HG03139 (cell line): ENCODE measurements at regions not wholly inside any gene's neighbourhood (a gene's known extent, or its start where the extent isn't known, plus 50 kb on each side); places are given as distances from the start of the nearest gene placed in this dataset.

ENCODE experiments used
- ATAC-seq: cut with Tn5 transposase; IDR thresholded peaks from one replicate; pipeline ENCODE4 v1.9.1; 2021; ENCODE audit not compliant: unreplicated experiment

DNA sequence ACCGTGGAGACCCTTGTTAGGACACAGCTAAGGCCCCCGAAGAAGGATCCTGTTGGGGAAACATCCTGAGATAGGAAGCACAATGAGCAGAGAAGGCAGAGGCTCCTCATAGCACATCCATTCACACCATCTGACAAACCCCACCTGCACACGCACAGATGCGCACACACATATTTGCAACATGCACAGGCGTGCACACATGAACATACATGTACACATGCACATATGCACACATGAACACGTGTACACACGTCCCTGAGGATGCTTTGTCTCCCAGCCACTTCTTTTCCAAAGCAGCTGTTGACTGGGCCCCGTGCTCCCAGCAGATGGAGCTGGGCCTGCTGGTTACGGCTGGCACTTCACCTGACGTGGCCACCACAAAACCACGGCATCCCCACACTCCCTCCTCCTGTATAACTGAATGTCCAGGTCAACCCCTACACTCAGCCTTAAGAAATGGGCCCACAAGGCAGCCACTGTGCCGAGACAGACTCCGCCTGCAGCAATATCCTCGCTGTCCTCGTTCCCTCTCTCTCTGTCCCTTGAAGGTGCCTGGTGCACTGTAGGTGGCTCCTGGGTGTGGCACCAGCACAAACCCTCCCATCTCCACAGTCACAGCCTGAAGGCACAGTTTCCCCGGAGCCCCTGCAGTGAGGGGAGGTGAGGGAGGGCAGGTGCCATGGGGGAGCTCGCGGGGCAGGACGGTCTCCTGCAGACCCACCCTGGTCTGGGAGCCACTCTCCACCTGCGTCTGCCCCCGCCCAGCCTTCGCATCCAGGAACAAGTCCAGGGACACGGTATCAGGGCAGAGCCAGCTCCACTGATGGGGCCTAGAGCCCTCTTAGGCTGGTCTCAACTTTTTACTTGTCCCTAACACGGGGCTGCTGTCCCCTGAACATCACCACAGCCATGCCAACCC is 183.0 kb downstream of the RBFOX3 start:
- ATAC-seq, result no peak

DNA sequence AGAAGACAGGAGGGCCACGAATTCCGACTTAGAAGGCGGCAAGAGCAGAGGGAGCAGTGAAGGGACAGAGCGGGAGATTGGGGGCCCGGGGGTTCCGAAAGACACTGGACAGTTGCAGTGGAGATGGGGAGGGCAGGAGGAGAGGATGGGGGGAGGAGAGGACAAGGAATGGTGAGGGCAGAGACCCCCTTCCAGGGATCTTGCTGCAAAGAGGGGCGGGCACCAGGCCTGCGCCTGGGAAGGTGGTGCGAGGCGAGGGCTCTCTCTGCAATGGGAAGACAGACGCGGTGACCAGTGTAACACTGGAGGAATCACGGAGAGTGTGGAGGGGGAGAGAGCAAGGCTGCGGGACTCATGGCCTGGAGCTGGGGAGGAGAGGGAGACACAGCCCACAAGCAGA is 185.2 kb downstream of the RBFOX3 start:
- no peak for ATAC-seq

DNA sequence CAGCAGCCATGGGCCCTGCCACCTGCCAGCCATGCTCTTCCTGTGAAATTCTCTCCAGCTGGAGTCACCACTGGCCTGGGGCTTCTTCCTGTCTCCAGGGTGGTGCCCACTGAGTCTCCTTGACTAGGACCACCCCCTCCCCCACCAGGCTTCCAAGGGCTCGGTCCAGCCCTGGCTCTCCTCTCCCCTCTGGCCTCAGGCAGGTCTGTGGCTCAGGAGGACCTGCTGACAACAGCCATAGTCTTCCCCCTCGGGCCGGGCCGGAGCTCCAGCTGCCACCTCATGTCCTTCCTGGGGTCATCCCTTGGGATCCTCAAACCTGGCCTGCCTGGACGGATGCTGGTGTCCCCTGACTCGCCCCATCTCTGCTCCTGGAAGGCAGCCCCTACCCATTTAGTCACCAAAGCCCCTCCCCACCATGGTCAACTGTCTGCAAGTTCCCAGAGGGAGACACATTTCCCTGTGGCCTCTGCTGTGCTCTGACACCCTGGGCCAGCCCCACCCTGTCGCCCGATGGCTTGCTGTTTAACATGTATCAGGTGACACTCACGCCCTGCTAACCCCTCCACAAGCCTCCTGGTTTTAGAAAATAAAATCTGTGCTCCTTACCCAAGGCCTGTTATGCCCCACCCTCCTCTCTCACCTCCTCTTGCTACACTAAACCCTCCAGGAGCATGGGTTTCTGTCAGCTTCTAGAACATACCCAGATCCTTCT is 186.2 kb downstream of the RBFOX3 start:
- ATAC-seq, result no peak

- no peak for ATAC-seq
These were observed 186.9 kb downstream of the RBFOX3 start for GRCh38 chr17:79423811-79424465.

DNA sequence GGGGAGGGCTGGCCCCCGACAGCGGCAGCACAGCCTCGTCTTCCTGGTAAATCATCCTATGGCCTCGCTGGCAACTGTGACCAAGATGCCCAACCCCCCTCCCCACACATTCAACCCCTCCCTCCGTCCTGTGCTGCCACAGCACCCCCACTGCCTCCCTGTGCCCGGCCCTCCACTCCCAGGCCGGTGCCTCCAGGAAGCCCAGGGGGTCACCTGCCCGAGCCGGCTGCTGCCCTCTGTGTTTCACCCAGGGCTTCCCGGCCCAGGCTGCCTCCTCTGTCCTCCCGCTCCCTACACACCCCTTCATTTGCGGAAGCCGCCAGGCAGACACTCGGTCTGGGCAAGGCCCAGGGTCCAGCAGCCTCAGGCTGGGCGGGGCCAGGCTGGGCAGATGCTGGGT is 188.6 kb downstream of the RBFOX3 start:
- ATAC-seq, result no peak

- no peak for ATAC-seq
These were observed 190.3 kb downstream of the RBFOX3 start for GRCh38 chr17:79420318-79421243.

DNA sequence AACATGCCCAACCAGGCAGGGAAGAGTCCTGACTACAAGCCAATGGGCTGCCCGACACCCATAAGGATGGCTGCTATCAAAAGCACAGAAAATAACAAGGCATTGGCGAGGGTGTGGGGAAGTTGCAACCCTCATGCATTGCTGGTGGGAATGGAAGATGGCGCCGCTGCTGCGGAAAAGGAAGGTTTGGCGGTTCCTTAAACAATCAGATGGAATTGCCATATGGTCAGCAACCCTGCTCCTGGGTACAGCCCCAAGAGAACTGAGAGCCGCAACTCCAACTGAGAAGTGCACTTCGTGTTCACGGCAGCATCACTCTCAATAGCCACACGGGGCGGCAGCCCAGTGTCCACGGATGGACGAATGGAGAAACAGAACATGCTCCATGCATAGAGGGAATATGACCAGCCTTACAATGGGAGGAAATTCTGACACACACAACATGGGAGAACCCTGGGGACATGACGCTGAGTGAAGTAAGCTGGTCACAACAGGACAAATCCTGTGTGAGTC is 193.3 kb downstream of the RBFOX3 start:
- no peak for ATAC-seq

GRCh38 chr17:79415909-79416308 is 194.9 kb downstream of the RBFOX3 start:
- no peak for ATAC-seq

GRCh38 chr17:79415365-79415764 is 195.5 kb downstream of the RBFOX3 start:
- no peak for ATAC-seq

DNA sequence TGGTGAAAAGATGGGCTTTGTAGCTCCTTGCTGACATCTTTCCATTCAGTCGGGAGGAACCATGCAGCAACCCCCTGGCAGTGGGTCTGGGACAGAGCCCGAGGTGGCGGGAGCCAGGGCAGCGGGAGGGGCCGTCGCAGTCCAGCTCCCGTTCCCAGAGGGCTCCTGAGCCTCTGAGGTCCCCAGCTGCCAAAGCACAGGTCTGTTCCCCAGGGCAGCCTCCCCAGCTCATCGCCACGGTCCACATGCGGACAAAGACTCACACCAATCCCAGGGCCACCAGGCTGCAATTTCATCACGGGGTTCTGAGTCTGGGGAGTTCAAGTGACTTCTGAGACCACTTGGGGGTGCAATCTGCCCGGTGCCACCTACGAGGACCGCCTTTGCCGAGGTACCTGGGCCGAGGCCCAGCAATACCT is 196.0 kb downstream of the RBFOX3 start:
- ATAC-seq, result no peak

GRCh38 chr17:79414063-79414792 is 196.6 kb downstream of the RBFOX3 start:
- ATAC-seq, result no peak

- no peak for ATAC-seq
These were observed 197.2 kb downstream of the RBFOX3 start for GRCh38 chr17:79413611-79414010.

DNA sequence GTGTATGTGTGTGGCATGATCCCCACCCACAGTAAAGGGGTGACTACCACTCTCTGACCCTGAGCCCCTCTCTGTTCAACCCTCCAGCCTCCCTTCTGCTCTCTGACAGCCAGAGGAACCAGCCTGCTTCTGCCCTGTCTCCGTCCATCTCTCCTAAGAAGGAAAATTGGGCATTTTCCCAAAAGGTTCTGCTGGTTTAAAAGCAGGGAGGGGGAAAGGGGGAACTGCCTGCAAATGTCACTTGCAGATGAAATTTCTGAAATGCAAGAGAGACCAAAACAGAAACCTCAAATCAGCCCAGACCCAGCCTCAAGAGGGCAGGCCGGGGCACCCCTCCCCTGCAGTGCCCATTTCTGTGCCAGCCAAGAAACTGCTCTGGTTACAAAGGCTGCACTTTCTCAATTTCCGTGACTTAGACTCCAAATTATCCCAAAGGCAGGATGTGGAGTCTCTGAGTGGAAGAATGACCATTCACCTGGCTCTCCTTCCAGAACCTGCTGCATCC is 197.9 kb downstream of the RBFOX3 start:
- ATAC-seq, result no peak

DNA sequence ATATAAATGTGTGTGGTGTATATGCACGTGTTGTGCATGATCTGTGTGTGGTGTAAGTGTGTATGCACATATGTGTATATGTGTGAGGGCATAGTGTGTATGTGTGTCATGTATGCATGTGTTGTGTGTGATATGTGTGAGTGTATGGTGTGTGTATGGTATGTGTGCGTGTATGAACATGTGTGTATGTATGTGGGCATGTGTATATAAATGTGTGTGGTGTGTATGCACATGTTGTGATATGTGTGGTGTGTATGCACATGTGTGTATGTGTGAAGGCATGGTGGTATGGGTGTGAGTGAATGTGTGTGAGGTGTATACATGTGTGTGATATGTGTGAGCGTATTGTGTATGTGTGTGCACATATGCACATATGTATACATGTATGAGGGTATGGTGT is 198.7 kb downstream of the RBFOX3 start:
- ATAC-seq, result no peak

DNA sequence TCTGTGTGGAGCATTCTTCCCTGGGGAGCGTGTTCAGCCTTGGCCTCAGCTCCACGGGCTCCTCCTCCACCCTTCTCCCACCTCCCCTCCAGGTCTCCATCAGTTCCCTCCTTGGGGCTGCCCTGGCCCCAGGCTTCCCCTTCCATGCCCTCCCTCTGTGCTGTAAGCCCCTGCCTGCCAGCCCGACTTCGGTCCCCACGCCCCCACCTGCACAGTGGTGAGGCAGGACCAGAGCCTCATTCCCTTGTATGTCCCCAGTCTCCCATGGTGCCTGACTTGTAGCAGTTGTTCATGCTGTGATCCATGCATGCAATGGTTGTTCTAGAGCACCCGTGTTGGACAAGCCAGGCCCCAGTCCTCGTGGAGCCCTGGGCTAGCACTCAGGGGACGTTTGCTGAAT is 199.4 kb downstream of the RBFOX3 start:
- no peak for ATAC-seq

- no peak for ATAC-seq
These were observed 200.2 kb downstream of the RBFOX3 start for GRCh38 chr17:79410681-79411080.

DNA sequence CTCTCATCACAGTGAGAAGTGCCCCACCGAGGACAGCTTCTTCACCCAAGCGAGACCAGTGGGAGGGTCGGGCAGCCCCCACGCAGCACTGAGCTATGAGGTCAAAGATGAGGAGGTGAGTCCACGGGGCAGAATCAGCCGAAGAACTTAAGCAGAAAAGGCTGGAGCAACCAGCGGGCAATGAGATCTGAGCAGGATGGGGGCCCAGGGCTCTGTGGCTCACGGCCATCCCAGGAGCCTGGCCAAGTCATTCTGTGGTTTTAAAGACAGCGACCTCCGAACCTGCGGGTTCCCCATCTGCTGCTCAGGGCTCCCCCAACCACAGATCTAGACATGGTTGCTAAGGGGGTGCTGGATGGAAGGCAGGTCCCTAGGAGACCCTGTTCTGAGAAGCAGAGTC is 202.6 kb downstream of the RBFOX3 start:
- no peak for ATAC-seq

- ATAC-seq, result no peak
These were observed 203.5 kb downstream of the RBFOX3 start for GRCh38 chr17:79407385-79407784.

GRCh38 chr17:79406316-79406715 is 204.5 kb downstream of the RBFOX3 start:
- ATAC-seq, result no peak

- ATAC-seq, result no peak
These were observed 205.0 kb downstream of the RBFOX3 start for GRCh38 chr17:79405823-79406222.
